HepG2 (cell line): ENCODE measurements at regions not wholly inside any gene's neighbourhood (a gene's known extent, or its start where the extent isn't known, plus 50 kb on each side); places are given as distances from the start of the nearest gene placed in this dataset.

Experiments used
- ATAC-seq: fragments of 200-7000 bp; cut with Tn5 transposase; 3 replicates; pipeline ENCODE4 v1.9.1; 2020; ENCODE audit warnings: mild to moderate bottlenecking, moderate library complexity
- BruUV-seq: library from RNA; stranded (reverse); fragments of 400-500 nt; replicated peaks from 2 replicates; lab custom pipeline; 2021; lab: Mats Ljungman, UMichigan
- CTCF ChIA-PET: fragments of 300-600 bp; formaldehyde crosslinking; extraction: SDS; loops from one replicate; lab custom pipeline; 2021; ENCODE audit warnings: low total read pairs, inconsistent platforms, low intra/inter-chr PET ratio; lab: Yijun Ruan, JAX
- POLR2A ChIA-PET: fragments of 350-600 bp; sonication (Branson Sonifier 250); formaldehyde crosslinking; loops from one replicate; lab custom pipeline; 2020; ENCODE audit warnings: antibody characterized with exemption, inconsistent platforms; lab: Yijun Ruan, JAX
- DNase-seq: peaks from one replicate; pipeline ENCODE4 v3.0.0-alpha.2; 2015; ENCODE audit warnings: low spot score
- FAIRE-seq: peaks from 3 replicates; lab custom pipeline; 2011; peaks lifted over from hg19 to GRCh38; lab: Jason Lieb, UNC
- H2AFZ ChIP-seq: one replicate; pipeline ENCODE4 v1.6.1; 2011; ENCODE audit warnings: low read length, inconsistent platforms
- H3K27ac ChIP-seq: fragments of 300-600 bp; 3 replicates; pipeline ENCODE4 v1.8.0; 2011; ENCODE audit warnings: mixed run types, mild to moderate bottlenecking, mixed read lengths, low read length, inconsistent platforms; ENCODE audit not compliant: insufficient read depth; ENCODE audit errors: extremely low read length
- H3K27me3 ChIP-seq, 2 experiments: fragments of 200-600 bp in 1 of 2; 2 replicates in 1 of 2; 3 replicates in 1 of 2; pipeline versions ENCODE4 v1.6.0 to v1.8.0; 2011; ENCODE audit warnings: low read length in 2 of 2, mild to moderate bottlenecking in 2 of 2, moderate library complexity in 2 of 2, inconsistent platforms in 1 of 2; ENCODE audit not compliant: insufficient read depth in 2 of 2, control insufficient read depth in 1 of 2
- H3K36me3 ChIP-seq, 2 experiments: fragments of 200-600 bp in 1 of 2; replicated peaks in 1 of 2; 2 replicates in 1 of 2; 3 replicates in 1 of 2; pipeline versions ENCODE4 v1.5.1 to v1.8.0; 2011; ENCODE audit warnings: low read length in 2 of 2, inconsistent platforms in 1 of 2; ENCODE audit not compliant: insufficient read depth in 2 of 2, control insufficient read depth in 1 of 2
- H3K4me1 ChIP-seq: 2 replicates; pipeline ENCODE4 v1.5.1; 2012; ENCODE audit warnings: low read length, inconsistent platforms; ENCODE audit not compliant: insufficient read depth
- H3K4me2 ChIP-seq: 2 replicates; pipeline ENCODE4 v1.6.0; 2011; ENCODE audit warnings: low read depth, low read length, inconsistent platforms
- H3K4me3 ChIP-seq, 3 experiments: fragments of 200-600 bp in 1 of 3; sonication (generic), shearing (Covaris generic) in 1 of 3; replicated peaks in 1 of 3; 2 replicates each; pipeline ENCODE4 v1.5.1; 2011 to 2016; ENCODE audit warnings: low read length in 3 of 3, inconsistent platforms in 2 of 3, low read depth in 2 of 3, mild to moderate bottlenecking in 2 of 3, control low read depth in 1 of 3, mixed read lengths in 1 of 3; ENCODE audit not compliant: insufficient read depth in 1 of 3
- H3K79me2 ChIP-seq: one replicate; pipeline ENCODE4 v1.6.1; 2011; ENCODE audit warnings: low read length, inconsistent platforms; ENCODE audit not compliant: insufficient read depth
- H3K9ac ChIP-seq: 2 replicates; pipeline ENCODE4 v1.6.0; 2011; ENCODE audit warnings: mild to moderate bottlenecking, low read depth, low read length, inconsistent platforms; ENCODE audit not compliant: insufficient read depth
- H3K9me3 ChIP-seq: 2 replicates; pipeline ENCODE4 v1.5.1; 2012; ENCODE audit warnings: mild to moderate bottlenecking, low read length
- H4K20me1 ChIP-seq: 2 replicates; pipeline ENCODE4 v1.6.0; 2011; ENCODE audit warnings: inconsistent platforms, mild to moderate bottlenecking, low read length, moderate library complexity; ENCODE audit not compliant: insufficient read depth
- MIER3 ChIP-seq: IDR thresholded peaks from 2 replicates; pipeline ENCODE4 v1.6.1; 2016; ENCODE audit warnings: missing compliant biosample characterization, borderline replicate concordance
- SMYD3 ChIP-seq: sonication (generic); formaldehyde crosslinking; IDR thresholded peaks from 2 replicates; pipeline ENCODE4 v1.8.1; 2023; ENCODE audit warnings: mild to moderate bottlenecking, missing genetic modification reagents
- TBL1XR1 ChIP-seq: fragments of 150-350 bp; IDR thresholded peaks from 2 replicates; pipeline ENCODE4 v1.6.1; 2014; ENCODE audit warnings: borderline replicate concordance, low read length; ENCODE audit not compliant: partially characterized antibody
- WGBS: methylation state at CpG from one replicate; pipeline ENCODE4 v1.1.6; 2017; ENCODE audit warnings: low lambda C conversion rate; 5-methylcytosine and 5-hydroxymethylcytosine counted together
- in situ Hi-C: cut with HindIII; loops from 2 replicates; pipeline ENCODE4 v1.10.0; 2017; ENCODE audit warnings: low pct_unique_long_range_greater_than_20kb; ENCODE audit not compliant: extremely low pct_ligation_motif_present
- intact Hi-C: fragments of 100-400 bp; cut with micrococcal nuclease; formaldehyde crosslinking; loops from one replicate; pipeline ENCODE4 v1.10.0; 2022; ENCODE audit not compliant: unreplicated experiment
- TF ChIP-seq, protein P1 (sequence below): sonication (generic); formaldehyde crosslinking; IDR thresholded peaks from 2 replicates; pipeline ENCODE4 v1.8.0; 2023; ENCODE audit warnings: mild to moderate bottlenecking, missing genetic modification reagents
- TF ChIP-seq, protein P2 (sequence below): sonication (generic); formaldehyde crosslinking; IDR thresholded peaks from 2 replicates; pipeline ENCODE4 v1.4.0; 2020; ENCODE audit warnings: missing genetic modification reagents

GRCh38 chr7:116357781-116358670 lies 141.5 kb upstream of the CAV2 start:
- in situ Hi-C loops, result no loop called here
- ChIA-PET CTCF (no interaction called here), POLR2A (no interaction called here)
- no peaks in the 10 kb centered on the region for H3K79me2 ChIP-seq
- intact Hi-C loops, result no loop called here
- no peaks in the 10 kb centered on the region for H3K36me3 ChIP-seq
- no peak overlapping the region for H3K9ac ChIP-seq
- no peak overlapping the region for H3K4me2 ChIP-seq
- H3K4me1 ChIP-seq, result no peaks in the 10 kb centered on the region
- no peak for TF ChIP-seq TBL1XR1
- TF ChIP-seq SMYD3, result no peak
- TF ChIP-seq, protein P1, sequence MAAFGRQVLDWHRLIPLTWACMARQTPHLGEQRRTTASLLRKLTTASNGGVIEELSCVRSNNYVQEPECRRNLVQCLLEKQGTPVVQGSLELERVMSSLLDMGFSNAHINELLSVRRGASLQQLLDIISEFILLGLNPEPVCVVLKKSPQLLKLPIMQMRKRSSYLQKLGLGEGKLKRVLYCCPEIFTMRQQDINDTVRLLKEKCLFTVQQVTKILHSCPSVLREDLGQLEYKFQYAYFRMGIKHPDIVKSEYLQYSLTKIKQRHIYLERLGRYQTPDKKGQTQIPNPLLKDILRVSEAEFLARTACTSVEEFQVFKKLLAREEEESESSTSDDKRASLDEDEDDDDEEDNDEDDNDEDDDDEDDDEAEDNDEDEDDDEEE (CRISPR knock-in tag), result no peak
- H2AFZ ChIP-seq, result no peak overlapping the region
- no peaks in the 10 kb centered on the region for H3K27me3 ChIP-seq
- no peak overlapping the region for H3K4me3 ChIP-seq
- 37% methylated on average over 5 of the region's 5 CpGs for WGBS
- no peak overlapping the region for H3K27ac ChIP-seq
- no peak for FAIRE-seq
- BruUV-seq, result no TSS peak
- H3K9me3 ChIP-seq, result no peaks in the 10 kb centered on the region
- no peak for DNase-seq
- H4K20me1 ChIP-seq, result no peaks in the 10 kb centered on the region
- no peak for ATAC-seq

- POLR2A ChIA-PET, result no interaction called here
- no TSS peak for BruUV-seq
- no peak for DNase-seq
These were observed 137.8 kb upstream of the CAV2 start for GRCh38 chr7:116361767-116362166.

More at GRCh38 chr7:116361767-116362166, 137.8 kb upstream of the CAV2 start:
- FAIRE-seq, result no peak
- no peak for ATAC-seq
- H3K36me3 ChIP-seq, result no peaks in the 10 kb centered on the region
- in situ Hi-C loops, result no loop called here
- TF ChIP-seq, protein P2, sequence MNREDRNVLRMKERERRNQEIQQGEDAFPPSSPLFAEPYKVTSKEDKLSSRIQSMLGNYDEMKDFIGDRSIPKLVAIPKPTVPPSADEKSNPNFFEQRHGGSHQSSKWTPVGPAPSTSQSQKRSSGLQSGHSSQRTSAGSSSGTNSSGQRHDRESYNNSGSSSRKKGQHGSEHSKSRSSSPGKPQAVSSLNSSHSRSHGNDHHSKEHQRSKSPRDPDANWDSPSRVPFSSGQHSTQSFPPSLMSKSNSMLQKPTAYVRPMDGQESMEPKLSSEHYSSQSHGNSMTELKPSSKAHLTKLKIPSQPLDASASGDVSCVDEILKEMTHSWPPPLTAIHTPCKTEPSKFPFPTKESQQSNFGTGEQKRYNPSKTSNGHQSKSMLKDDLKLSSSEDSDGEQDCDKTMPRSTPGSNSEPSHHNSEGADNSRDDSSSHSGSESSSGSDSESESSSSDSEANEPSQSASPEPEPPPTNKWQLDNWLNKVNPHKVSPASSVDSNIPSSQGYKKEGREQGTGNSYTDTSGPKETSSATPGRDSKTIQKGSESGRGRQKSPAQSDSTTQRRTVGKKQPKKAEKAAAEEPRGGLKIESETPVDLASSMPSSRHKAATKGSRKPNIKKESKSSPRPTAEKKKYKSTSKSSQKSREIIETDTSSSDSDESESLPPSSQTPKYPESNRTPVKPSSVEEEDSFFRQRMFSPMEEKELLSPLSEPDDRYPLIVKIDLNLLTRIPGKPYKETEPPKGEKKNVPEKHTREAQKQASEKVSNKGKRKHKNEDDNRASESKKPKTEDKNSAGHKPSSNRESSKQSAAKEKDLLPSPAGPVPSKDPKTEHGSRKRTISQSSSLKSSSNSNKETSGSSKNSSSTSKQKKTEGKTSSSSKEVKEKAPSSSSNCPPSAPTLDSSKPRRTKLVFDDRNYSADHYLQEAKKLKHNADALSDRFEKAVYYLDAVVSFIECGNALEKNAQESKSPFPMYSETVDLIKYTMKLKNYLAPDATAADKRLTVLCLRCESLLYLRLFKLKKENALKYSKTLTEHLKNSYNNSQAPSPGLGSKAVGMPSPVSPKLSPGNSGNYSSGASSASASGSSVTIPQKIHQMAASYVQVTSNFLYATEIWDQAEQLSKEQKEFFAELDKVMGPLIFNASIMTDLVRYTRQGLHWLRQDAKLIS (CRISPR knock-in tag), result no peak
- no peak for TF ChIP-seq MIER3 (CRISPR knock-in tag)
- TF ChIP-seq, all 625 proteins: peak for 0
- no peaks in the 10 kb centered on the region for H3K79me2 ChIP-seq
- no peak overlapping the region for H3K4me3 ChIP-seq
- 44% methylated on average over 3 of the region's 3 CpGs for WGBS
- no peak overlapping the region for H2AFZ ChIP-seq
- H3K4me2 ChIP-seq, result no peak overlapping the region
- CTCF ChIA-PET, result no interaction called here
- H4K20me1 ChIP-seq, result no peaks in the 10 kb centered on the region
- no peaks in the 10 kb centered on the region for H3K27me3 ChIP-seq
- no peak overlapping the region for H3K9ac ChIP-seq
- intact Hi-C loops, result no loop called here
- H3K4me1 ChIP-seq, result no peaks in the 10 kb centered on the region
- no peaks in the 10 kb centered on the region for H3K9me3 ChIP-seq
- no peak overlapping the region for H3K27ac ChIP-seq
